SK-N-SH treated with all-trans-retinoic acid at 6 μM for 48 hours (cell line): ENCODE measurements at regions not wholly inside any gene's neighbourhood (a gene's known extent, or its start where the extent isn't known, plus 50 kb on each side); places are given as distances from the start of the nearest gene placed in this dataset.

Source experiments
- ARNTL ChIP-seq: fragments of 450-650 bp; formaldehyde crosslinking; IDR thresholded peaks from 2 replicates; pipeline ENCODE4 v1.5.0; 2020; ENCODE audit warnings: low read depth, mild to moderate bottlenecking, moderate library complexity, borderline replicate concordance
- PATZ1 ChIP-seq: fragments of 250-450 bp; sonication (Bioruptor Pico); IDR thresholded peaks from 2 replicates; pipeline ENCODE4 v1.8.0; 2020; ENCODE audit warnings: mild to moderate bottlenecking, moderate library complexity, borderline replicate concordance
- RARB ChIP-seq: fragments of 250-450 bp; sonication (Bioruptor Pico); IDR thresholded peaks from 2 replicates; pipeline ENCODE4 v1.8.0; 2021; ENCODE audit warnings: mild to moderate bottlenecking, moderate library complexity
- SNAI2 ChIP-seq: fragments of 250-450 bp; sonication (Bioruptor Pico); IDR thresholded peaks from 2 replicates; pipeline ENCODE4 v1.5.0; 2020; ENCODE audit warnings: mild to moderate bottlenecking, moderate library complexity
- TCF4 ChIP-seq: fragments of 250-450 bp; sonication (Bioruptor Pico); IDR thresholded peaks from 2 replicates; pipeline ENCODE4 v1.8.0; 2021; ENCODE audit warnings: mild to moderate bottlenecking, moderate library complexity, borderline replicate concordance
- TOX ChIP-seq: fragments of 250-450 bp; sonication (Bioruptor Pico); IDR thresholded peaks from 2 replicates; pipeline ENCODE4 v1.8.0; 2021; ENCODE audit warnings: mild to moderate bottlenecking, moderate library complexity, borderline replicate concordance
- ZFP3 ChIP-seq: fragments of 250-450 bp; sonication (Bioruptor Pico); IDR thresholded peaks from 2 replicates; pipeline ENCODE4 v1.5.0; 2020; ENCODE audit warnings: mild to moderate bottlenecking, moderate library complexity
- ZNF565 ChIP-seq: fragments of 450-650 bp; formaldehyde crosslinking; conservative IDR thresholded peaks from 2 replicates; pipeline ENCODE4 v1.5.0; 2020; ENCODE audit warnings: low read depth, mild to moderate bottlenecking, moderate library complexity
- TF ChIP-seq, protein P1 (sequence below): fragments of 250-450 bp; sonication (Bioruptor Pico); IDR thresholded peaks from 2 replicates; pipeline ENCODE4 v1.5.1; 2021; ENCODE audit warnings: mild to moderate bottlenecking, moderate library complexity
- TF ChIP-seq, protein P2 (sequence below): fragments of 250-450 bp; sonication (Bioruptor Pico); IDR thresholded peaks from 2 replicates; pipeline ENCODE4 v1.5.1; 2020; ENCODE audit warnings: low read depth, mild to moderate bottlenecking, moderate library complexity

- TF ChIP-seq SNAI2 (CRISPR knock-in tag) (no peak), TCF4 (CRISPR knock-in tag) (no peak), TOX (CRISPR knock-in tag) (no peak), ZNF565 (CRISPR knock-in tag) (no peak), PATZ1 (CRISPR knock-in tag) (no peak), RARB (CRISPR knock-in tag) (no peak), ARNTL (no peak), ZFP3 (CRISPR knock-in tag) (no peak)
- TF ChIP-seq, protein P1, sequence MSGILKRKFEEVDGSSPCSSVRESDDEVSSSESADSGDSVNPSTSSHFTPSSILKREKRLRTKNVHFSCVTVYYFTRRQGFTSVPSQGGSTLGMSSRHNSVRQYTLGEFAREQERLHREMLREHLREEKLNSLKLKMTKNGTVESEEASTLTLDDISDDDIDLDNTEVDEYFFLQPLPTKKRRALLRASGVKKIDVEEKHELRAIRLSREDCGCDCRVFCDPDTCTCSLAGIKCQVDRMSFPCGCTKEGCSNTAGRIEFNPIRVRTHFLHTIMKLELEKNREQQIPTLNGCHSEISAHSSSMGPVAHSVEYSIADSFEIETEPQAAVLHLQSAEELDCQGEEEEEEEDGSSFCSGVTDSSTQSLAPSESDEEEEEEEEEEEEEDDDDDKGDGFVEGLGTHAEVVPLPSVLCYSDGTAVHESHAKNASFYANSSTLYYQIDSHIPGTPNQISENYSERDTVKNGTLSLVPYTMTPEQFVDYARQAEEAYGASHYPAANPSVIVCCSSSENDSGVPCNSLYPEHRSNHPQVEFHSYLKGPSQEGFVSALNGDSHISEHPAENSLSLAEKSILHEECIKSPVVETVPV (CRISPR knock-in tag) = no peak
- TF ChIP-seq, protein P2, sequence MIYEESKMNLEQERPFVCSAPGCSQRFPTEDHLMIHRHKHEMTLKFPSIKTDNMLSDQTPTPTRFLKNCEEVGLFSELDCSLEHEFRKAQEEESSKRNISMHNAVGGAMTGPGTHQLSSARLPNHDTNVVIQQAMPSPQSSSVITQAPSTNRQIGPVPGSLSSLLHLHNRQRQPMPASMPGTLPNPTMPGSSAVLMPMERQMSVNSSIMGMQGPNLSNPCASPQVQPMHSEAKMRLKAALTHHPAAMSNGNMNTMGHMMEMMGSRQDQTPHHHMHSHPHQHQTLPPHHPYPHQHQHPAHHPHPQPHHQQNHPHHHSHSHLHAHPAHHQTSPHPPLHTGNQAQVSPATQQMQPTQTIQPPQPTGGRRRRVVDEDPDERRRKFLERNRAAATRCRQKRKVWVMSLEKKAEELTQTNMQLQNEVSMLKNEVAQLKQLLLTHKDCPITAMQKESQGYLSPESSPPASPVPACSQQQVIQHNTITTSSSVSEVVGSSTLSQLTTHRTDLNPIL (CRISPR knock-in tag) = no peak
These were observed 349.3 kb upstream of the KIAA1217 start for GRCh38 chr10:23859598-23859997.
